ENCODE measurements at regions not wholly inside any gene's neighbourhood (a gene's known extent, or its start where the extent isn't known, plus 50 kb on each side); places are given as distances from the start of the nearest gene placed in this dataset.

GRCh38 chr10:53013201-53013810, 240.7 kb upstream of the MBL2 start:
- H3K4me3 ChIP-seq, result no peak overlapping the region
- H3K9me3 ChIP-seq, result no peaks in the 10 kb centered on the region
- ATAC-seq (ENCODE audit: low FRiP score in 2 of 2) (peak in 1 of 2 donors; percentile 46), DNase-seq (no peak)
- 67 to 70% methylated on average over 3 of the region's 3 CpGs for WGBS, 2 donors
- no peaks in the 10 kb centered on the region for H3K27me3 ChIP-seq
- no peaks in the 10 kb centered on the region for H3K36me3 ChIP-seq
- TF ChIP-seq CTCF (IDR thresholded peaks at IDR 0.05) (no peak), POLR2A (IDR thresholded peaks at IDR 0.05) (no peak), POLR2AphosphoS5 (IDR thresholded peaks at IDR 0.05) (no peak), EP300 (IDR thresholded peaks at IDR 0.05) (no peak)
- H3K27ac ChIP-seq, result no peak overlapping the region
- no peaks in the 10 kb centered on the region for H3K4me1 ChIP-seq

GRCh38 chr10:53009961-53010907, 237.7 kb upstream of the MBL2 start:
- ATAC-seq (ENCODE audit: low FRiP score in 2 of 2), result no peak
- no peaks in the 10 kb centered on the region for H3K36me3 ChIP-seq
- H3K4me3 ChIP-seq, result no peak overlapping the region
- WGBS, 2 donors, result 47 to 53% methylated on average over 4 of the region's 4 CpGs
- no peak overlapping the region for H3K27ac ChIP-seq
- no peaks in the 10 kb centered on the region for H3K4me1 ChIP-seq
- H3K27me3 ChIP-seq, result no peaks in the 10 kb centered on the region
- H3K9me3 ChIP-seq, result no peaks in the 10 kb centered on the region
- TF ChIP-seq EP300 (IDR thresholded peaks at IDR 0.05) (no peak), POLR2A (IDR thresholded peaks at IDR 0.05) (no peak), POLR2AphosphoS5 (IDR thresholded peaks at IDR 0.05) (no peak), CTCF (IDR thresholded peaks at IDR 0.05) (no peak)
- DNase-seq, result no peak

DNA sequence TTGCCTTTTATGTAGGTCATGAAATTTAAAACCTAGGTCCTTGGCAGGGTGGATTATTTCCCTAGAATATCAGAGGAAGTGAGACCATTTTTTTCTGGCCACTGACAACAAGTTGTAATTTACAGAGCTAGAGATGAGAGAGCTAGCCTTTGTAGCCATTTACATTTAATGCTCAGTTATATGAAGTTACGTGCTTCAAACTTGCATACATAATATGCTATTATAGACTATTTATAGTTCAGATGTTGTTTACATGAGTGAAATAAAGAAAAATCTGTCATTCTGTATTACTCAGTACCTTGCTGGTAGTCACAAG, 234.9 kb upstream of the MBL2 start:
- DNase-seq (no peak), ATAC-seq (ENCODE audit: low FRiP score in 2 of 2) (no peak)
- Histone ChIP-seq H3K4me1 (no peaks in the 10 kb centered on the region), H3K36me3 (no peaks in the 10 kb centered on the region), H3K9me3 (no peaks in the 10 kb centered on the region), H3K4me3 (no peak overlapping the region), H3K27me3 (no peaks in the 10 kb centered on the region), H3K27ac (no peak overlapping the region)
- WGBS, 2 donors, result 79 to 82% methylated on average over 1 of the region's 1 CpG
- TF ChIP-seq POLR2AphosphoS5 (IDR thresholded peaks at IDR 0.05), result no peak
- TF ChIP-seq CTCF (IDR thresholded peaks at IDR 0.05), result no peak
- no peak for TF ChIP-seq EP300 (IDR thresholded peaks at IDR 0.05)

- ATAC-seq (ENCODE audit: low FRiP score in 2 of 2) (no peak), DNase-seq (no peak)
- WGBS, 2 donors, result 58 to 61% methylated on average over 1 of the region's 1 CpG
- H3K4me1 ChIP-seq, result no peaks in the 10 kb centered on the region
- H3K36me3 ChIP-seq, result no peaks in the 10 kb centered on the region
- no peak overlapping the region for H3K4me3 ChIP-seq
- H3K9me3 ChIP-seq, result no peaks in the 10 kb centered on the region
- no peak for TF ChIP-seq EP300 (IDR thresholded peaks at IDR 0.05)
- no peak for TF ChIP-seq POLR2AphosphoS5 (IDR thresholded peaks at IDR 0.05)
- TF ChIP-seq POLR2A (IDR thresholded peaks at IDR 0.05), result no peak
- TF ChIP-seq CTCF (IDR thresholded peaks at IDR 0.05), result no peak
- no peaks in the 10 kb centered on the region for H3K27me3 ChIP-seq
- no peak overlapping the region for H3K27ac ChIP-seq
Measured at GRCh38 chr10:53006663-53007526, 234.3 kb upstream of the MBL2 start.
